SK-N-SH (cell line): ENCODE measurements at regions not wholly inside any gene's neighbourhood (a gene's known extent, or its start where the extent isn't known, plus 50 kb on each side); places are given as distances from the start of the nearest gene placed in this dataset.

Experiments used
- CTCF ChIP-seq: fragments of 200-600 bp; sonication (generic); IDR thresholded peaks from 2 replicates; pipeline ENCODE4 v1.6.1; 2017; ENCODE audit warnings: antibody characterized with exemption, mild to moderate bottlenecking, moderate library complexity
- JUND ChIP-seq: IDR thresholded peaks from 2 replicates; pipeline ENCODE4 v1.4.0; 2012
- POLR2AphosphoS5 ChIP-seq: IDR thresholded peaks from 2 replicates; pipeline ENCODE4 v1.6.1; 2012; ENCODE audit warnings: low read depth, low read length

GRCh38 chr11:15730995-15731385, 616.3 kb downstream of the INSC start:
- TF ChIP-seq POLR2AphosphoS5, result no peak
- no peak for TF ChIP-seq JUND
- no peak for TF ChIP-seq CTCF
